Forelimb muscle (tissue), 1 donor: ENCODE measurements at regions not wholly inside any gene's neighbourhood (a gene's known extent, or its start where the extent isn't known, plus 50 kb on each side); places are given as distances from the start of the nearest gene placed in this dataset.
"Not testable (repeated sequence)": the region's sequence is repeated elsewhere in the genome, so short reads cannot be mapped to it uniquely, and the experiment has no call there.

ENCODE experiments used
- DNase-seq: peaks from one replicate; pipeline ENCODE4 v3.0.0-alpha.2; 2013; ENCODE audit warnings: low read depth

- DNase-seq, result not testable (repeated sequence)
Measured at GRCh38 chr1:157368941-157369340, 183.4 kb downstream of the FCRL5 start.

GRCh38 chr1:157368363-157368762, 184.0 kb downstream of the FCRL5 start:
- DNase-seq, result no peak

DNA sequence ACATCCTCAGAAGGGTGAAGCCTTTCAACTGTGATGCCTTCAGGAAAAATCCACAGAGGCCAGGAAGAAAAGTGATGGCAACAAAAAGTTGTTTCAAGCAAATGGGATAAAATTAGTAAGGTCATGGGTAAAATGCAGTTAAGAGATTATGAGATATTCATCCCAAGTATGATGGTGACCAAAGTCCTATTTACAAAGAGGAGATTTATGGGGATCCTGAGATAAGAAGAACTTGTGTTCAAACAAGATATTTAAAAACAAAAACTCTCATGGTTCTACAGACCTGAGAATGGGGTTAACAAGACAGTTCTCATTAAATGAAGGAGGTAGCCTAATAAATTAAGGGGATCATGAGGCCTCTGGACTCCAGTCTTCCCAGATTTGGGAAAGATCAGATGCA, 184.4 kb downstream of the FCRL5 start:
- no peak for DNase-seq

- no peak for DNase-seq
Measured at GRCh38 chr1:157367091-157367739, 185.1 kb downstream of the FCRL5 start.

GRCh38 chr1:157364612-157365011, 187.7 kb downstream of the FCRL5 start:
- no peak for DNase-seq

- DNase-seq, result no peak
Measured at GRCh38 chr1:157363660-157364140, 188.6 kb downstream of the FCRL5 start.

DNA sequence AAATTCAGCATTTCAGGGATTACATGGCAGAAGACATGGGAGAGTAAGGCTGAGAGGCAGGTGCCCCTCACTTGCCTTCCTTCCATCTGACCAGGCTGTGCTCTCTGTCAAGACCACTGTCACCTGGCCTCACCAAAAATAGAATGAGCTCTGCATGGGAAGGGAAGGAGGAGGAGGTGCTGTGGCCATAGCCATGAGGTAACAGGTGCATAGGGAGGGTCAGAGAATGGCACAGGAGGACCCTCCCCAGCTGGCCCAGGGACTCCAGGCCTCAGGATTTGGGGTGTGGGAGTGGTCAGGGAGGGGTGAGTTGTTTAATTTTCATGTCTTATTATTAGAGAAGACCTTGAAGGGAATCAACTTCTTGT, 192.3 kb downstream of the FCRL5 start:
- no peak for DNase-seq

DNA sequence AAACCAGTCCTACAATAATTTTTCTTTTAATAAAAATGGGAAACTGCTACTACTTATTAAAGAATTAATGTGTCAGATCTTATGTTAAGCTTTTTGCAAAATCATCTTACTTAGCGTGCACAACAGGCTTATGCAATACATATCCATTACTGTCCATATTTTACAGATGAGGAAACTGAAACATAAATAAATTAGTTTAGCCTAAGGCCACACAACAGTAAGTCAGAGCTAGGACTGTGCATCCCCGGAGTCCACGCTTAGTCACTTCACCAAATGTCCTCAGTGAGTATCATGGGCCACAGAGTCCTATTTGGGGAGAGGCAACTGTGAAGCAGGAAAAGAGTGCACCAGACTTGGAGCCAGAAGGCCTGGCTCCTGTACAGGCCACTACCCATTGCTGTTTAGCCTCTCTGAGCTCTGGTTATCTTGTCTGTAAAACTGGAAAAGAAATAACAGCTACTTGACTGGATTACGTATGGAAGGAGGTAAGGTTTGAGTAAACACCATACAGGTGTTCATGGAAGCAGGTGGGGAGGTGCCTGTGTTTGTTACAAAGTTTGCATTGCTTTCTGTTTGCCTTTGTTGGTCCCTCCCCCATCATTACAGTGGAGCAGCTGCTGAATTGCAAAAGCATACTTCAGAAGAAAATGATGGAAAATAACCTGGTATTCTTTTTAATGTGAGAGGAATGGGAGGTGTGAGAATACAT, 192.8 kb downstream of the FCRL5 start:
- no peak for DNase-seq

DNA sequence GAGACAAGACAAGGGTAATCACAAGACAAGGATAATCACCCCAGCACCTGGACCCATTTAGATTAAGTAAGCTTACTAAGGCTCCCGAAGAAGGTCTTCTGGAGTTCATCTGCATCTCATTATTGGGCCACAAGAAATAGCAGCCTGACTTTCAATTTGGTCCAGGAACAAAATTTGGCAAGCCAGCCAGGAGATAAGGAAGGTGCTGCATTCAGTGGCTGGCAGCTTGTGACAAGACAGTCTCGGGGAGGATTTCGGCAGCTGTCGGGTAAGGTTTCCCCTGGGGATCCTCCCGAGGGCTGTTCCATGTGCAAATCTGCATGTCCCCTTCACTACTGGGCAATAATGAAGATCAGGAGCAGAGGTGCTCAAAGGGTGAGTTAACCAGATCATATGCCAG, 195.2 kb downstream of the FCRL5 start:
- DNase-seq, result no peak

DNA sequence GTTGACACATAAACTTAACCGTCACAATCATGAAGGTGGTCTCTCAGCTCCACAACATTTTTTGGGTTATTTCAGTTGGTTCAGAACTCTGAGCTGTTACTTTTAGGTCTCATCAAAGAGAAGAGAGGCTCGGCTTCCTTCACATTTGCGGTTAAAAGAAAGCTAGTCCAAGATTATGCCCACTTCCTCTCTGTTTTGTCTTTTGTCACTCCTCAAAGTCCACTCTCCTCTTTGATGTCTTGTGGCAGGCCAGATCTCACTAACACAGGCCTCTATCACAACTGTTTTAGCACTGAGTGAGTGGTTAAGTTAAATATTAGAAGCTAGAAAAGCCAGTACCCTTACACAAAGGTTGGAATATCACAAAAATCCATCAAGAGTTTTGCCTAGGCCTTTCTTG, 195.7 kb downstream of the FCRL5 start:
- DNase-seq, result no peak

DNA sequence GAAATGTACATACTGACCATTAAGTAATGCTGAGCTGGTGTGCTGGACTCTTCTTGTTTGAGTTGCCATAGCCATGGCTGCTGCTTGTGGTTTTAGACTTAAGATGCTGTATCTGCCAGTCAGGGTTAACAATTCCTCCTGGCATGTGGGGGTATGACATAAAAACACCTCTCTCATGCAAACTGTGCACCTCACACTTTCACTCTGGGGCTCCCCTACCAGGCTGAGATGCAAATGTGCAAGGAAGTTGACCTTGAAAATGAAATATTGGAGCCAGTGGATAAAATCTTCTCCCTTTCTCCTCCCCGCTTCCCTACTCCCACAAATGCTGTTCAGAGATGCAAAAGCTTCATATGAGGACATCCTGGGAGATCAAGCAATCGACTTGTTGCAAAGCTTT, 198.8 kb downstream of the FCRL5 start:
- DNase-seq, result no peak

- DNase-seq, result no peak
Measured at GRCh38 chr1:157352817-157353408, 199.4 kb downstream of the FCRL5 start.

GRCh38 chr1:157352216-157352615, 200.1 kb downstream of the FCRL5 start:
- no peak for DNase-seq

- not testable (repeated sequence) for DNase-seq
Measured at GRCh38 chr1:157351800-157352199, 200.5 kb downstream of the FCRL5 start.

GRCh38 chr1:157348538-157349480, 203.5 kb downstream of the FCRL5 start:
- no peak for DNase-seq

GRCh38 chr1:157347506-157347905, 204.8 kb downstream of the FCRL5 start:
- DNase-seq, result no peak

DNA sequence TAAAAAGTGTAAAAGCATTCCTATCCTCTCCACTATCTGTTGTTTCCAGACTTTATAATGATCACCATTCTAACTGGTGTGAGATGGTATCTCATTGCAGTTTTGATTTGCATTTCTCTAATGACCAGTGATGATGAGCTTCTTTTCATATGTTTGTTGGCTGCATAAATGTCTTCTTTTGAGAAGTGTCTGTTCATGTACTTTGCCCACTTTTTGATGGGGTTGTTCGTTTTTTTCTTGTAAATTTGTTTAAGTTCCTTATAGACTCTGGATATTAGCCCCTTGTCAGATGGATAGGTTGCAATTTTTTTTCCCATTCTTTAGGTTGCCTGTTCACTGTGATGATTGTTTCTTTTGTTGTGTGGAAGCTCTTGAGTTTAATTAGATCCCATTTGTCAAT, 199.6 kb upstream of the ETV3 start:
- DNase-seq, result not testable (repeated sequence)

- DNase-seq, result no peak
Measured at GRCh38 chr1:157335056-157335455, 196.9 kb upstream of the ETV3 start.

DNA sequence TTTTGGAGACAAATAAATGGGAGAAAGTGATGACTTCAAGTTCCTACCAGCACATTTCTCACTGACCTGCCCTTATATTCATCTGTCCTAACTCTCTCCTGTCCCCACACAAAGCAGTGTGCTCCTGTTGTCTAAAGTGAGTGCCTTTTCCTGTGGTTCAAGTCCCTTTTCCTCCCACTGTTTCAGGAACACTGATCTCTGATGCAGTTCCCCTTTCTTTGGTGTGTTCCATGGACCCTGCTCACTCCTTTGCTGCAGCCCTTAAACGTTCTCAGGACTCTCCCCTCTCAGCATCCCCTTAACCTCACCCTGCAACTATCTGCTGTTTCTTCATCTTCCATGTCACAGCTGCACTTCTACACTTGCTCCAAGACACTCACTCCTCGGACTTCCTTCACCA, 195.8 kb upstream of the ETV3 start:
- no peak for DNase-seq

GRCh38 chr1:157330177-157330576, 192.0 kb upstream of the ETV3 start:
- not testable (repeated sequence) for DNase-seq

DNA sequence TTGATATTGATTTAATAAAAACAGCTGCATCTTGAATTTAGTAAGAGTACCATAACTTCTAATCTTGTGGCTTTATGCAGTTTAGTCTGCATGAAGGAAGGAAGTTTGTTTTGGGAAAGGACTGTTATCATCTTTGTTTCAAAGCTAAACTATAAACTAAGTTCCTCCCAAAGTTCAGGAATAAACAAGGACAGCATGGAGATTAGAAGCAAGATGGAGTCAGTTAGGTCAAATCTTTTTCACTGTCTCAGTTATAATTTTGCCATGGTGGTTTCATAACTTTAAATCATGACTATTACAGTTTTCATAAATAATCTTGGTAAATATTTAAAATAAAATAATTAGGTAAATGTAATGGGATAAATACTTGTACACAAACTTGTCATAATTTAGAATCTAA, 189.9 kb upstream of the ETV3 start:
- DNase-seq, result not testable (repeated sequence)
